ENCODE measurements at regions not wholly inside any gene's neighbourhood (a gene's known extent, or its start where the extent isn't known, plus 50 kb on each side); places are given as distances from the start of the nearest gene placed in this dataset.
A peak's percentile ranks its signal among the peaks of the same experiment; 100 is the strongest.

DNA sequence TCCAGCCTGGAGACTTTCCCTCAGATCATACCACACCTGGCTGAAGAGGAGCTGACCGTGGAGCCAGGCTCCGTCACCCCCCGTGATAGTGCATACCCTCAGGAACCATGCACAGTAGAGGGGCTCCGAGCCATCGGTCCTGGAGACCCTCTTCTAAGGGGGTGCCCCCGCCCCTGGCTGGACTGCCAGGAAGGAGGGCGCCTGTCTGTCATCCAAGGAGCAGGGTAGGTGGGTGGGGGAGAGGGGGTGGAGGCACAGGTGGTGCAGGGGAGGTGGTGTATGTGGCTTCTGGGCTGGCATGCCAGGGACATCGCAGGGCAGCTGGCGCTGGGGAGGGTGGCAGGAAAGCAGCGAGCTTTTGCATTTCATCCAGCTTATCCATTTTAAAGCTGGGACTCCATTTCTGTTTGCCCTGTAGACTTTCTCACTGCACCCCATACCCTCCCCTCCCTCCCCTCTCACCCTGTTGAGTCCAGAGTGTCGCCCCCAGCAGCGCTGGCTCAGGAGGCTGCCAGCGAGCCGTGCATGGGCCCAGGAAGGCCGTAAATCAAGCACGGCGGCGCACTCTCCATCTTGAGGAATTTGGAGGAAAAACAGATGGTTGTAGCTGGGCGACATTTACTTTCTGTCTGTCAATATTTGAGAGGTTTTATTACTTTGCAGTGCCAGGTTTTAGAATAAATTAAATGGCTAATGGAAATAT is 56.2 kb upstream of the HS6ST1 start:
- H3K4me2 ChIP-seq (ENCODE audit: extremely low read depth, insufficient read depth, low read length), result peak overlapping the region; percentile 54
- no peaks in the 10 kb centered on the region for H3K9me3 ChIP-seq (ENCODE audit: control insufficient read depth, insufficient read depth, low read depth, low read length)
- TF ChIP-seq EZH2 (IDR thresholded peaks at IDR 0.05; ENCODE audit: low read length, missing control alignments), result no peak
- TF ChIP-seq, protein P1, sequence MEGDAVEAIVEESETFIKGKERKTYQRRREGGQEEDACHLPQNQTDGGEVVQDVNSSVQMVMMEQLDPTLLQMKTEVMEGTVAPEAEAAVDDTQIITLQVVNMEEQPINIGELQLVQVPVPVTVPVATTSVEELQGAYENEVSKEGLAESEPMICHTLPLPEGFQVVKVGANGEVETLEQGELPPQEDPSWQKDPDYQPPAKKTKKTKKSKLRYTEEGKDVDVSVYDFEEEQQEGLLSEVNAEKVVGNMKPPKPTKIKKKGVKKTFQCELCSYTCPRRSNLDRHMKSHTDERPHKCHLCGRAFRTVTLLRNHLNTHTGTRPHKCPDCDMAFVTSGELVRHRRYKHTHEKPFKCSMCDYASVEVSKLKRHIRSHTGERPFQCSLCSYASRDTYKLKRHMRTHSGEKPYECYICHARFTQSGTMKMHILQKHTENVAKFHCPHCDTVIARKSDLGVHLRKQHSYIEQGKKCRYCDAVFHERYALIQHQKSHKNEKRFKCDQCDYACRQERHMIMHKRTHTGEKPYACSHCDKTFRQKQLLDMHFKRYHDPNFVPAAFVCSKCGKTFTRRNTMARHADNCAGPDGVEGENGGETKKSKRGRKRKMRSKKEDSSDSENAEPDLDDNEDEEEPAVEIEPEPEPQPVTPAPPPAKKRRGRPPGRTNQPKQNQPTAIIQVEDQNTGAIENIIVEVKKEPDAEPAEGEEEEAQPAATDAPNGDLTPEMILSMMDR (conservative IDR thresholded peaks at IDR 0.05 in 1 of 2, IDR thresholded peaks at IDR 0.05 in 1 of 2; ENCODE audit: low read depth in 1 of 2, low read length in 2 of 2), result no peak
- no peaks in the 10 kb centered on the region for H3K27me3 ChIP-seq (ENCODE audit: control insufficient read depth, insufficient read depth, low read length)
- H3K4me3 ChIP-seq (replicated peaks in 1 of 4; ENCODE audit: control extremely low read depth in 1 of 4, insufficient read depth in 1 of 4, low read depth in 3 of 4, low read length in 4 of 4), result no peak overlapping the region
- no peak overlapping the region for H3K27ac ChIP-seq (ENCODE audit: insufficient read depth, low read length)
- H4K20me1 ChIP-seq (ENCODE audit: control insufficient read depth, extremely low read depth, insufficient read depth, low read length), result no peaks in the 10 kb centered on the region
- peaks cover 23% of the 10 kb centered on the region for H3K4me1 ChIP-seq (ENCODE audit: control insufficient read depth, extremely low read depth, insufficient read depth, low read length)
- H2AFZ ChIP-seq (ENCODE audit: low read length), result no peak overlapping the region
- no peak overlapping the region for H3K9ac ChIP-seq (ENCODE audit: insufficient read depth, low read length)
- DNase-seq (ENCODE audit: low read depth in 2 of 2), result peak in 1 of 2 donors; percentile 61
- no peaks in the 10 kb centered on the region for H3K36me3 ChIP-seq (ENCODE audit: control insufficient read depth, insufficient read depth, low read length)
- H3K79me2 ChIP-seq (ENCODE audit: control insufficient read depth, insufficient read depth, low read length), result no peaks in the 10 kb centered on the region

- TF ChIP-seq EZH2 (IDR thresholded peaks at IDR 0.05; ENCODE audit: low read length, missing control alignments), result no peak
- H2AFZ ChIP-seq (ENCODE audit: low read length), result no peak overlapping the region
- no peak overlapping the region for H3K4me2 ChIP-seq (ENCODE audit: extremely low read depth, insufficient read depth, low read length)
- H3K27ac ChIP-seq (ENCODE audit: insufficient read depth, low read length), result no peak overlapping the region
- no peaks in the 10 kb centered on the region for H3K27me3 ChIP-seq (ENCODE audit: control insufficient read depth, insufficient read depth, low read length)
- H3K4me3 ChIP-seq (replicated peaks in 1 of 4; ENCODE audit: control extremely low read depth in 1 of 4, insufficient read depth in 1 of 4, low read depth in 3 of 4, low read length in 4 of 4), result no peak overlapping the region
- peaks cover 23% of the 10 kb centered on the region for H3K4me1 ChIP-seq (ENCODE audit: control insufficient read depth, extremely low read depth, insufficient read depth, low read length)
- no peaks in the 10 kb centered on the region for H4K20me1 ChIP-seq (ENCODE audit: control insufficient read depth, extremely low read depth, insufficient read depth, low read length)
- H3K79me2 ChIP-seq (ENCODE audit: control insufficient read depth, insufficient read depth, low read length), result no peaks in the 10 kb centered on the region
- DNase-seq (ENCODE audit: low read depth in 2 of 2), result peak in 1 of 2 donors; percentile 52
- no peaks in the 10 kb centered on the region for H3K36me3 ChIP-seq (ENCODE audit: control insufficient read depth, insufficient read depth, low read length)
- no peaks in the 10 kb centered on the region for H3K9me3 ChIP-seq (ENCODE audit: control insufficient read depth, insufficient read depth, low read depth, low read length)
- H3K9ac ChIP-seq (ENCODE audit: insufficient read depth, low read length), result no peak overlapping the region
These were observed 56.8 kb upstream of the HS6ST1 start for GRCh38 chr2:128375454-128375853.

- H3K27ac ChIP-seq (ENCODE audit: insufficient read depth, low read length), result no peak overlapping the region
- H3K79me2 ChIP-seq (ENCODE audit: control insufficient read depth, insufficient read depth, low read length), result no peaks in the 10 kb centered on the region
- no peaks in the 10 kb centered on the region for H3K9me3 ChIP-seq (ENCODE audit: control insufficient read depth, insufficient read depth, low read depth, low read length)
- H3K36me3 ChIP-seq (ENCODE audit: control insufficient read depth, insufficient read depth, low read length), result no peaks in the 10 kb centered on the region
- no peak for DNase-seq (ENCODE audit: low read depth in 2 of 2)
- H3K4me1 ChIP-seq (ENCODE audit: control insufficient read depth, extremely low read depth, insufficient read depth, low read length), result peaks cover 23% of the 10 kb centered on the region
- H3K27me3 ChIP-seq (ENCODE audit: control insufficient read depth, insufficient read depth, low read length), result no peaks in the 10 kb centered on the region
- H3K9ac ChIP-seq (ENCODE audit: insufficient read depth, low read length), result no peak overlapping the region
- H4K20me1 ChIP-seq (ENCODE audit: control insufficient read depth, extremely low read depth, insufficient read depth, low read length), result no peaks in the 10 kb centered on the region
- no peak for TF ChIP-seq EZH2 (IDR thresholded peaks at IDR 0.05; ENCODE audit: low read length, missing control alignments)
- TF ChIP-seq, protein P1 (conservative IDR thresholded peaks at IDR 0.05 in 1 of 2, IDR thresholded peaks at IDR 0.05 in 1 of 2; ENCODE audit: low read depth in 1 of 2, low read length in 2 of 2), result no peak
- H3K4me3 ChIP-seq (replicated peaks in 1 of 4; ENCODE audit: control extremely low read depth in 1 of 4, insufficient read depth in 1 of 4, low read depth in 3 of 4, low read length in 4 of 4), result no peak overlapping the region
- no peak overlapping the region for H2AFZ ChIP-seq (ENCODE audit: low read length)
- H3K4me2 ChIP-seq (ENCODE audit: extremely low read depth, insufficient read depth, low read length), result no peak overlapping the region
These were observed 57.8 kb upstream of the HS6ST1 start for GRCh38 chr2:128376241-128377041.
